Activated T-cell treated with anti-CD3 and anti-CD28 coated beads for 1 hour (primary cell): ENCODE measurements at regions not wholly inside any gene's neighbourhood (a gene's known extent, or its start where the extent isn't known, plus 50 kb on each side); places are given as distances from the start of the nearest gene placed in this dataset.
A peak's percentile ranks its signal among the peaks of the same experiment; 100 is the strongest.
"Not testable (repeated sequence)": the region's sequence is repeated elsewhere in the genome, so short reads cannot be mapped to it uniquely, and the experiment has no call there.

ENCODE experiments used
- DNase-seq: peaks from one replicate; pipeline ENCODE4 v3.0.0-alpha.2; 2020; ENCODE audit warnings: low read depth

- no peak for DNase-seq
Measured at GRCh38 chr2:161063946-161064306, 96.3 kb upstream of the TANK start.

- no peak for DNase-seq
Measured at GRCh38 chr2:161067846-161068350, 92.3 kb upstream of the TANK start.

- DNase-seq = no peak
Measured at GRCh38 chr2:161068670-161069069, 91.6 kb upstream of the TANK start.

GRCh38 chr2:161070693-161071479 is 89.3 kb upstream of the TANK start:
- DNase-seq = no peak

GRCh38 chr2:161072436-161072835 is 87.8 kb upstream of the TANK start:
- DNase-seq = not testable (repeated sequence)

- DNase-seq = no peak
Measured at GRCh38 chr2:161075701-161076100, 84.5 kb upstream of the TANK start.

GRCh38 chr2:161076936-161077335 is 83.3 kb upstream of the TANK start:
- no peak for DNase-seq

- peak; percentile 12 for DNase-seq
Measured at GRCh38 chr2:161077367-161078210, 82.6 kb upstream of the TANK start.

- no peak for DNase-seq
Measured at GRCh38 chr2:161078211-161078539, 82.1 kb upstream of the TANK start.

GRCh38 chr2:161085149-161085548 is 75.1 kb upstream of the TANK start:
- DNase-seq = no peak

- DNase-seq = no peak
Measured at GRCh38 chr2:161088658-161089350, 71.4 kb upstream of the TANK start.

- DNase-seq = no peak
Measured at GRCh38 chr2:161090411-161090810, 69.8 kb upstream of the TANK start.

- DNase-seq = no peak
Measured at GRCh38 chr2:161095314-161095713, 64.9 kb upstream of the TANK start.

- DNase-seq = no peak
Measured at GRCh38 chr2:161096336-161096735, 63.9 kb upstream of the TANK start.

- DNase-seq = no peak
Measured at GRCh38 chr2:161097157-161097556, 63.1 kb upstream of the TANK start.

GRCh38 chr2:161100211-161100895 is 59.9 kb upstream of the TANK start:
- DNase-seq = no peak

- DNase-seq = no peak
Measured at GRCh38 chr2:161101406-161101805, 58.8 kb upstream of the TANK start.

GRCh38 chr2:161102770-161103450 is 57.3 kb upstream of the TANK start:
- no peak for DNase-seq

GRCh38 chr2:161103451-161103831 is 56.8 kb upstream of the TANK start:
- DNase-seq = no peak

- DNase-seq = no peak
Measured at GRCh38 chr2:161104054-161104553, 56.1 kb upstream of the TANK start.

- no peak for DNase-seq
Measured at GRCh38 chr2:161107265-161107664, 53.0 kb upstream of the TANK start.
